KMS-11 (cell line): ENCODE measurements at regions not wholly inside any gene's neighbourhood (a gene's known extent, or its start where the extent isn't known, plus 50 kb on each side); places are given as distances from the start of the nearest gene placed in this dataset.

ENCODE experiments used
- H2AFZ ChIP-seq: fragments of 200-600 bp; sonication (generic); 2 replicates; pipeline ENCODE4 v1.6.1; 2016; ENCODE audit warnings: antibody characterized with exemption, mixed run types, low read depth
- H3K27ac ChIP-seq: fragments of 200-600 bp; sonication (generic); 2 replicates; pipeline ENCODE4 v1.6.1; 2016; ENCODE audit warnings: mild to moderate bottlenecking, mixed run types
- H3K27me3 ChIP-seq: fragments of 200-600 bp; sonication (generic); 2 replicates; pipeline ENCODE4 v1.6.1; 2017; ENCODE audit warnings: mild to moderate bottlenecking, low read depth, mixed run types, moderate library complexity; ENCODE audit not compliant: insufficient read depth
- H3K36me3 ChIP-seq: fragments of 200-600 bp; sonication (generic); 2 replicates; pipeline ENCODE4 v1.6.1; 2017; ENCODE audit warnings: mild to moderate bottlenecking, mixed run types; ENCODE audit not compliant: insufficient read depth
- H3K4me1 ChIP-seq: fragments of 200-600 bp; sonication (generic); 2 replicates; pipeline ENCODE4 v1.6.1; 2016; ENCODE audit warnings: mild to moderate bottlenecking, low read depth, mixed run types; ENCODE audit not compliant: poor library complexity, severe bottlenecking
- H3K4me2 ChIP-seq: fragments of 200-600 bp; sonication (generic); 2 replicates; pipeline ENCODE4 v1.7.0; 2016; ENCODE audit warnings: mild to moderate bottlenecking, mixed run types
- H3K4me3 ChIP-seq: fragments of 200-600 bp; sonication (generic); IDR thresholded peaks from 2 replicates; pipeline ENCODE4 v1.6.1; 2017; ENCODE audit warnings: low read depth, low read length, mixed read lengths; ENCODE audit not compliant: insufficient read depth
- H3K79me2 ChIP-seq: fragments of 200-600 bp; sonication (generic); 2 replicates; pipeline ENCODE4 v1.6.1; 2016; ENCODE audit warnings: low read depth, mixed run types; ENCODE audit not compliant: insufficient read depth
- H3K9ac ChIP-seq: fragments of 200-600 bp; sonication (generic); 2 replicates; pipeline ENCODE4 v1.6.1; 2016; ENCODE audit warnings: mild to moderate bottlenecking, mixed run types
- H4K20me1 ChIP-seq: fragments of 200-600 bp; sonication (generic); 2 replicates; pipeline ENCODE4 v1.6.1; 2016; ENCODE audit warnings: mild to moderate bottlenecking, mixed run types; ENCODE audit not compliant: insufficient read depth
- TF ChIP-seq, protein P1 (sequence below): fragments of 200-600 bp; sonication (generic); conservative IDR thresholded peaks from 2 replicates; pipeline ENCODE4 v1.6.1; 2017; ENCODE audit warnings: low read depth, mild to moderate bottlenecking, antibody characterized with exemption, low read length, moderate library complexity, mixed read lengths

- H3K27ac ChIP-seq: peak overlapping the region; percentile 68
Observed at GRCh38 chr3:44045476-44046275, 196.0 kb upstream of the TOPAZ1 start.

GRCh38 chr3:44047796-44048195, 193.9 kb upstream of the TOPAZ1 start:
- no peaks in the 10 kb centered on the region for H3K79me2 ChIP-seq
- no peaks in the 10 kb centered on the region for H4K20me1 ChIP-seq
- H3K4me3 ChIP-seq: no peak overlapping the region
- H3K36me3 ChIP-seq: no peaks in the 10 kb centered on the region
- no peaks in the 10 kb centered on the region for H3K27me3 ChIP-seq
- H3K4me2 ChIP-seq: no peak overlapping the region
- no peak overlapping the region for H2AFZ ChIP-seq
- H3K9ac ChIP-seq: no peak overlapping the region
- H3K27ac ChIP-seq: no peak overlapping the region
- TF ChIP-seq, protein P1, sequence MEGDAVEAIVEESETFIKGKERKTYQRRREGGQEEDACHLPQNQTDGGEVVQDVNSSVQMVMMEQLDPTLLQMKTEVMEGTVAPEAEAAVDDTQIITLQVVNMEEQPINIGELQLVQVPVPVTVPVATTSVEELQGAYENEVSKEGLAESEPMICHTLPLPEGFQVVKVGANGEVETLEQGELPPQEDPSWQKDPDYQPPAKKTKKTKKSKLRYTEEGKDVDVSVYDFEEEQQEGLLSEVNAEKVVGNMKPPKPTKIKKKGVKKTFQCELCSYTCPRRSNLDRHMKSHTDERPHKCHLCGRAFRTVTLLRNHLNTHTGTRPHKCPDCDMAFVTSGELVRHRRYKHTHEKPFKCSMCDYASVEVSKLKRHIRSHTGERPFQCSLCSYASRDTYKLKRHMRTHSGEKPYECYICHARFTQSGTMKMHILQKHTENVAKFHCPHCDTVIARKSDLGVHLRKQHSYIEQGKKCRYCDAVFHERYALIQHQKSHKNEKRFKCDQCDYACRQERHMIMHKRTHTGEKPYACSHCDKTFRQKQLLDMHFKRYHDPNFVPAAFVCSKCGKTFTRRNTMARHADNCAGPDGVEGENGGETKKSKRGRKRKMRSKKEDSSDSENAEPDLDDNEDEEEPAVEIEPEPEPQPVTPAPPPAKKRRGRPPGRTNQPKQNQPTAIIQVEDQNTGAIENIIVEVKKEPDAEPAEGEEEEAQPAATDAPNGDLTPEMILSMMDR: no peak
- peaks cover 74% of the 10 kb centered on the region for H3K4me1 ChIP-seq

More at GRCh38 chr3:44045476-44046275, 196.0 kb upstream of the TOPAZ1 start:
- Histone ChIP-seq H3K9ac (peak overlapping the region; percentile 30; the same call in 1 of the 2 replicates), H3K4me1 (peaks cover 83% of the 10 kb centered on the region), H3K79me2 (no peaks in the 10 kb centered on the region), H3K4me3 (no peak overlapping the region), H3K27me3 (no peaks in the 10 kb centered on the region), H4K20me1 (no peaks in the 10 kb centered on the region), H3K36me3 (no peaks in the 10 kb centered on the region), H2AFZ (no peak overlapping the region), H3K4me2 (peak overlapping the region; percentile 69)
- TF ChIP-seq, protein P1: no peak

DNA sequence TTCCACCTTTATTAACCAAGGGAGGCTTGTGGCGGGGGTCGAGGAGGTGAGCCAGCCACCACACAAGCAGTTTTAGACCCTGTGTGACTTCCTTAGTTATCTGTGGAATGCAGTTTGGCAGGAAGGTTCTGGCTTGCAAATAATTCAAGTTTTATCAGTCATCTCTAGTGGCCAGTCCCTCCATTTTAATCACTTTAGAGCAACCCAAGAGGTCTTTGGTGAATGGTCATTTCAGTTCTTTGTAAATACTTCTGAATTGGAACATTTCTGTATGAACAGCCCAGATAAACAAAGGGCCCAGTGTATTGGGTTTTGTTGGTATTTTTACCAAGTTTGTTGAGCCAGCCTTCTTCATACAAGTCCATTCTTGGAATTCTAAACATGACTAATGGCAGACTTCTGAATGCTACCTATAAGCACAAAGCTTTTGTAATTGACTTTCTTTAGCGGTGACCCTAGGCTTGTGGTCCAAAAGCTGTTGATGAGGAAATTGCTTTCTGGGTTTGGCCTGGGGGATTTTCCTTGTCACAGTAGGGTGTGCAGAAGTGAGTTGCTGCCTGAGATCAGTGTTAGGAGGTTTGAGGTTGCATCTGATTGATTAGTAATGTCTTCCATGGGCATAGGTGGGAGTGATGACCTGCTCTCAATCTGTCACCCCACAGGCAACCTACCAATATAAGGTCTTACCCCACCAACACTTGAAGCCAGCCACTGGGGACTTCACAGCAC, 193.3 kb upstream of the TOPAZ1 start:
- TF ChIP-seq, protein P1: no peak

GRCh38 chr3:44048949-44049348, 192.7 kb upstream of the TOPAZ1 start:
- Histone ChIP-seq H2AFZ (no peak overlapping the region), H3K27ac (no peak overlapping the region), H3K79me2 (no peaks in the 10 kb centered on the region), H3K9ac (no peak overlapping the region), H3K4me3 (no peak overlapping the region), H3K4me2 (no peak overlapping the region), H4K20me1 (no peaks in the 10 kb centered on the region), H3K4me1 (peaks cover 62% of the 10 kb centered on the region), H3K27me3 (no peaks in the 10 kb centered on the region), H3K36me3 (no peaks in the 10 kb centered on the region)
- TF ChIP-seq, protein P1: no peak

More for the DNA sequence above, 193.3 kb upstream of the TOPAZ1 start:
- Histone ChIP-seq H3K27me3 (no peaks in the 10 kb centered on the region), H2AFZ (no peak overlapping the region), H3K9ac (no peak overlapping the region), H3K4me1 (peaks cover 68% of the 10 kb centered on the region), H4K20me1 (no peaks in the 10 kb centered on the region), H3K4me2 (no peak overlapping the region), H3K27ac (no peak overlapping the region), H3K36me3 (no peaks in the 10 kb centered on the region), H3K79me2 (no peaks in the 10 kb centered on the region), H3K4me3 (no peak overlapping the region)
